NCI-H526 (cell line): ENCODE measurements at regions not wholly inside any gene's neighbourhood (a gene's known extent, or its start where the extent isn't known, plus 50 kb on each side); places are given as distances from the start of the nearest gene placed in this dataset.
"Not testable (repeated sequence)": the region's sequence is repeated elsewhere in the genome, so short reads cannot be mapped to it uniquely, and the experiment has no call there.

ENCODE experiments used
- DNase-seq, 2 experiments: peaks; one replicate each; lab custom pipeline; 2025; lab: John Stamatoyannopoulos, UW

- DNase-seq: no peak
Observed at GRCh38 chr3:177842743-177843734, 645.8 kb upstream of the TBL1XR1 start.

- no peak for DNase-seq
Observed at GRCh38 chr3:177852001-177852807, 654.9 kb upstream of the TBL1XR1 start.

- DNase-seq: no peak
Observed at GRCh38 chr3:177855021-177855420, 657.7 kb upstream of the TBL1XR1 start.

- DNase-seq: no peak
Observed at GRCh38 chr3:177860184-177860583, 662.9 kb upstream of the TBL1XR1 start.

- DNase-seq: no peak
Observed at GRCh38 chr3:177862962-177863491, 665.7 kb upstream of the TBL1XR1 start.

GRCh38 chr3:177871267-177871666, 665.0 kb upstream of the KCNMB2 start:
- DNase-seq: not testable (repeated sequence)

- DNase-seq: no peak
Observed at GRCh38 chr3:177878192-177878591, 658.0 kb upstream of the KCNMB2 start.

- no peak for DNase-seq
Observed at GRCh38 chr3:177878957-177879356, 657.3 kb upstream of the KCNMB2 start.

- DNase-seq: no peak
Observed at GRCh38 chr3:177881351-177881750, 654.9 kb upstream of the KCNMB2 start.

- DNase-seq: no peak
Observed at GRCh38 chr3:177882124-177882648, 654.0 kb upstream of the KCNMB2 start.

- no peak for DNase-seq
Observed at GRCh38 chr3:177883091-177883490, 653.1 kb upstream of the KCNMB2 start.

GRCh38 chr3:177883957-177884356, 652.3 kb upstream of the KCNMB2 start:
- no peak for DNase-seq

- DNase-seq: no peak
Observed at GRCh38 chr3:177885063-177885462, 651.2 kb upstream of the KCNMB2 start.

GRCh38 chr3:177886501-177886900, 649.7 kb upstream of the KCNMB2 start:
- no peak for DNase-seq

GRCh38 chr3:177887475-177887874, 648.8 kb upstream of the KCNMB2 start:
- no peak for DNase-seq

- no peak for DNase-seq
Observed at GRCh38 chr3:177889161-177889560, 647.1 kb upstream of the KCNMB2 start.

- DNase-seq: no peak
Observed at GRCh38 chr3:177889652-177890358, 646.4 kb upstream of the KCNMB2 start.

GRCh38 chr3:177890359-177890683, 645.9 kb upstream of the KCNMB2 start:
- no peak for DNase-seq

- not testable (repeated sequence) for DNase-seq
Observed at GRCh38 chr3:177891569-177891968, 644.7 kb upstream of the KCNMB2 start.

- no peak for DNase-seq
Observed at GRCh38 chr3:177893331-177893730, 642.9 kb upstream of the KCNMB2 start.

- DNase-seq: no peak
Observed at GRCh38 chr3:177894081-177894728, 642.0 kb upstream of the KCNMB2 start.
